ENCODE measurements at regions not wholly inside any gene's neighbourhood (a gene's known extent, or its start where the extent isn't known, plus 50 kb on each side); places are given as distances from the start of the nearest gene placed in this dataset.
"Not testable (repeated sequence)": the region's sequence is repeated elsewhere in the genome, so short reads cannot be mapped to it uniquely, and the experiment has no call there.

DNA sequence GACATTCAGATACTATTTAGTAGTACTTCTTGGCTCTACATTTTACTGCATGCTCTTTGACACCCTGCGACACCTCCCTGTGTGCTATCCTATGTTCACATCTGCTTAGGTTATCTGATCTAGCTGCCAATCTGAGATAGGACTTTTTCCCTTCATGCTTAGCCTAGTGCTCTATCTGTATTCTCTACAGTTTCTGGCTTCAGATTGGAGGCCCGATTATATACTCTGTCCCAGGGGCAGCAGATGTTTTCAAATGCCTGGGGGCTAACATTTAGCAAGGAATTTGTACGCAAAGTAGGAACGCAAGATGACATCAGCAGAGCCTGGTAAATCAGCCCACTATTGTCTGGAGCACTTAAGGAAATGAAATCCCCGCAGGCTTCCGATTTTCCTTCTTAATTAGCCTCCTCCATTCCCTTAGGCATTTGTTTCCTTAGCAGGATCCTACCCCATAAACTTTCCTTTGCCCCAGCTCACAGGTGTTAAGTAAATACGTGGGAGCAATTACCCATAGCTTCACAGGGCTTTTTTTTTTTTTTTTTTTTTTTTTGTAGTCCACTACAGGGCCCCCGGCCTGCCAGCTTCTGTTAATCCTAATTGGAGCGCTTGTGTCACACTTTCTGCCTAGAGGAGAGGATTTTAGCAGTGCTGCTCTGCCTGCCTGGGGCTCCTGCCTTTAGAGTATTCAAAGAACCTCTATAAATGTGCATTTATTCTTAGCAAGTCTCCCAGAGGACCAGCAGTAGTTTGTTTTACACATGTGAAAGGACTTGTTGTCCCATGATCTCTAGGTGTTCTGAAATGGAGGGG, 61.1 kb upstream of the LPAR1 start:
- no peak overlapping the region for H3K27ac ChIP-seq
- TF ChIP-seq, protein P1, sequence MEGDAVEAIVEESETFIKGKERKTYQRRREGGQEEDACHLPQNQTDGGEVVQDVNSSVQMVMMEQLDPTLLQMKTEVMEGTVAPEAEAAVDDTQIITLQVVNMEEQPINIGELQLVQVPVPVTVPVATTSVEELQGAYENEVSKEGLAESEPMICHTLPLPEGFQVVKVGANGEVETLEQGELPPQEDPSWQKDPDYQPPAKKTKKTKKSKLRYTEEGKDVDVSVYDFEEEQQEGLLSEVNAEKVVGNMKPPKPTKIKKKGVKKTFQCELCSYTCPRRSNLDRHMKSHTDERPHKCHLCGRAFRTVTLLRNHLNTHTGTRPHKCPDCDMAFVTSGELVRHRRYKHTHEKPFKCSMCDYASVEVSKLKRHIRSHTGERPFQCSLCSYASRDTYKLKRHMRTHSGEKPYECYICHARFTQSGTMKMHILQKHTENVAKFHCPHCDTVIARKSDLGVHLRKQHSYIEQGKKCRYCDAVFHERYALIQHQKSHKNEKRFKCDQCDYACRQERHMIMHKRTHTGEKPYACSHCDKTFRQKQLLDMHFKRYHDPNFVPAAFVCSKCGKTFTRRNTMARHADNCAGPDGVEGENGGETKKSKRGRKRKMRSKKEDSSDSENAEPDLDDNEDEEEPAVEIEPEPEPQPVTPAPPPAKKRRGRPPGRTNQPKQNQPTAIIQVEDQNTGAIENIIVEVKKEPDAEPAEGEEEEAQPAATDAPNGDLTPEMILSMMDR (IDR thresholded peaks at IDR 0.05) = no peak
- TF ChIP-seq ZFX (IDR thresholded peaks at IDR 0.05; ENCODE audit: borderline replicate concordance) = no peak

DNA sequence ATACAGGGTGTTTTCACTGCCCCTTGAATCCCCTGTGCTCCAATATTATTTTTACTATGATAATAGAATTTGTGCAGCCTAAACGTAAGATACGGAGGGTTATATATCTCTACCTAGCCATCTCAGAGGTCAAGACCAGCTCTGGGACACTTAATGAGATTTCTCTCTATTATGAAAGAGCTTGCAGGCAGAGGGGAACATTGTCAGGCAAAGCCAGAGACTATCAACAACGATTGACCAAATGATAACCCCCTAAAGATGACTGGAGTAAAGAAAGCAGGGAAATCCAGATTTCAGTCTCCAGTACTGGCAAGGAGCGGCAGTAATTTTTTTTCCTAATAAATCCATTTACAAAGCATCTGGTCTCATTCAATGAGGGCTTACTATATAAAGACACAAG, 59.8 kb upstream of the LPAR1 start:
- H3K27ac ChIP-seq = no peak overlapping the region

DNA sequence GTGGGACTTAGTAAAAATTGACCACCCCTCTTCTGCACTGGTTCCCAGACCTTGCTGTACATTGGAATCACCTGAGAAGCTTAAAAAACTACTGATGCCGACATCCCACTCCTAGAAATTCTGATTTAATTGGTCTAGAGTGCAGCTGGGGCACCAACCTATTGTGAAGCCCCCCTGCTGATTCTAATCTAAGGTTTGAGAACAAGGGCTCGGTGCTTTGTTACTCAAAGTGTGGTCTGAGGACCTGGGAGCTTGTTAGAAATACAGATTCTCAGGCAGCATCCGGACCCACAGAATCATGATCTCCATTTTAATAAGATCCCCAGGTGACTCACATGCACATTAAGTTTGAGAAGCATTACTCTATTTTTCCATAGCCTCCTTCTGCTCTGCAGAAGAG, 57.8 kb upstream of the LPAR1 start:
- no peak for TF ChIP-seq ZFX (IDR thresholded peaks at IDR 0.05; ENCODE audit: borderline replicate concordance)
- TF ChIP-seq, protein P1 (IDR thresholded peaks at IDR 0.05) = no peak
- H3K27ac ChIP-seq = no peak overlapping the region

More for the DNA sequence above, 59.8 kb upstream of the LPAR1 start:
- TF ChIP-seq, protein P1 (IDR thresholded peaks at IDR 0.05) = no peak
- TF ChIP-seq ZFX (IDR thresholded peaks at IDR 0.05; ENCODE audit: borderline replicate concordance) = no peak

DNA sequence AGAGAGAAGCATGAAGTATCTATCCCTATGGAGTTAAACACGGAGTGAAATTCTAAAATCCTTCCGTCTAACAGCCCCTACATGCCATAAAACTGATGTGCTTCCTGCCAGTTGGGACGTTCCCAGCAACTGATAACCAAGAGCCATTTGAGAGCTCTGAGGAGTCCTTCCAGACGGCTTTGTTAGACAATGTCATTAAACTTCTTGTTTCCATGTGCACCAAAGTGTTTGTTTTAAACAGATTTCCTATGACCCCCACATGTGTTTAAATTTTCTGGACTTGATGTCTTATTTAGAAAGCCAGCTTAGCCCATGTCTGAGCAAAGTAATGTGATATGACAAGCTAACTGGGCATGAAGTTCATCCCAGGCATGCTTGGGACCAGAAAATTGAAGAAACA, 57.2 kb upstream of the LPAR1 start:
- TF ChIP-seq, protein P1 (IDR thresholded peaks at IDR 0.05) = no peak
- no peak for TF ChIP-seq ZFX (IDR thresholded peaks at IDR 0.05; ENCODE audit: borderline replicate concordance)
- no peak overlapping the region for H3K27ac ChIP-seq

DNA sequence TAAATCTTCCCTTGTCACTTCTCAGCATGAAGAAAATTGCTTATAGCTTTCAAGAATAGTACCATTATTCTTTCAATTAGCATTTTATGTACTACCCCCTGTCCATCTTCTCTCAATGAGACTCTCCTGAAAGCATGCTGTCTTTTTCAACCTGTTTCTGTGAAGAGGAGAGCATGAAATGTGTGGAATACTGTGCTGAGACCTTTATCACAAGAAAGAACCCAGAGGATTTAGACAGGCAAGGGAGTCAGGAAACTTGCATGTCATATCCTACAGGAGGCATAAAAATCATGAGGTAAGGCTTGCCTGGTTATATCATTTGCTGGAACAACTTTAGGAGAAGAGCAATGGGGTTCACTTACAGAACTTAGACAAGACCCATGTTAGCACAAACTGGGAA, 56.7 kb upstream of the LPAR1 start:
- TF ChIP-seq, protein P1 (IDR thresholded peaks at IDR 0.05) = no peak
- TF ChIP-seq ZFX (IDR thresholded peaks at IDR 0.05; ENCODE audit: borderline replicate concordance) = no peak
- no peak overlapping the region for H3K27ac ChIP-seq

DNA sequence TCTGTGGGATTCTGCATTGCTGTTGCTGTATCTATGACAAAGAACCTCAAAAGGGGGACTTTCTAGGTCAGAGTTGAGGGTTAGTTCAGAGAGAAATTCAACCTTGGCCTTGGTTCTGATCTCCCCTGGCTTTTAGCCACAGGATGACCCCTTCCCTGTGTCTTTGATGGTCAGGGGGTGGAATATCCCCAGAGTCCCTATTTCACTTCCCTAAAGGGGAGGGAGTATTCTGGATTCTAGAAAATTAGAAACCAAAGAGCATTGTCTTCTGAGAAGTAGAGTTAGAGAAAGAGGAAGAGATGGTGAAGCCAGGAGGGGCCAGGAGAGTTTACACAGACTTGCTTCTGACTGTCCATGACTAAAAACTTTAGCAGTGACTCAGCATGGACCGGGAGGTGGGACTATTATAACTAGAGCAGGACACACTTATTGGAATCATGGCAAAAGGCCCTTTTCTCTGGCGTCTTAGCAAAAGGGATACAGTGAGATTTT, 56.2 kb upstream of the LPAR1 start:
- no peak overlapping the region for H3K27ac ChIP-seq
- TF ChIP-seq, protein P1 (IDR thresholded peaks at IDR 0.05) = no peak
- TF ChIP-seq ZFX (IDR thresholded peaks at IDR 0.05; ENCODE audit: borderline replicate concordance) = no peak

DNA sequence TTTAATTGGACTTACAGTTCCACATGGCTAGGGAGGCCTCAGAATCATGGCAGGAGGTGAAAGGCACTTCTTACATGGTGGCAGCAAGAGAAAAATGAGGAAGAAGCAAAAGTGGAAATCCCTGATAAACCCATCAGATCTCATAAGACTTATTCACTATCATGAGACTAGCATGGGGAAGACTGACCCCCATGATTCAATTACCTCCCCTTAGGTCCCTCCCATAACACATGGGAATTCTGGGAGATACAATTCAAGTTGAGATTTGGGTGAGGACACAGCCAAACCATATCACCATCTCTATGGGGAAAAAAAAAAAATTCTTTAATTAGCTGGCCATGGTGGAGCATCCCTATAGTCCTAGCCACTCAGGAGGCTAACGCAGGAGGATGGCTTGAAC, 53.9 kb upstream of the LPAR1 start:
- H3K27ac ChIP-seq = not testable (repeated sequence)
